Heart left ventricle (tissue), 16 donors: ENCODE measurements at regions not wholly inside any gene's neighbourhood (a gene's known extent, or its start where the extent isn't known, plus 50 kb on each side); places are given as distances from the start of the nearest gene placed in this dataset.

Experiments used
- ATAC-seq, 4 donors: fragments of 200-7000 bp; cut with Tn5 transposase; one replicate each; pipeline ENCODE4 v1.9.1; 2020 to 2022; ENCODE audit warnings: moderate library complexity in 4 of 4, mild to moderate bottlenecking in 3 of 4, moderate number of reproducible peaks in 1 of 4
- DNase-seq, 5 donors: peaks; one replicate each; pipeline ENCODE4 v3.0.0-alpha.2; 2020
- H3K27ac ChIP-seq, 12 donors: fragments of 200-600 bp; sonication (generic) in 4 of 12; one replicate each; pipeline versions ENCODE4 v1.5.0 to v1.8.0; 2016 to 2022; ENCODE audit warnings: mild to moderate bottlenecking in 2 of 12
- H3K27me3 ChIP-seq, 9 donors: fragments of 200-600 bp; sonication (generic) in 2 of 9; one replicate each; pipeline versions ENCODE4 v1.5.1 to v1.8.0; 2016 to 2022; ENCODE audit warnings: mild to moderate bottlenecking in 3 of 9
- H3K36me3 ChIP-seq, 9 donors: fragments of 200-600 bp; sonication (generic) in 2 of 9; one replicate each; pipeline versions ENCODE4 v1.5.0 to v1.8.0; 2018 to 2022; ENCODE audit warnings: mild to moderate bottlenecking in 2 of 9
- H3K4me1 ChIP-seq, 12 donors: fragments of 200-600 bp; sonication (generic) in 4 of 12; one replicate each; pipeline versions ENCODE4 v1.5.0 to v1.8.0; 2016 to 2022; ENCODE audit warnings: mild to moderate bottlenecking in 3 of 12
- H3K4me3 ChIP-seq, 12 donors: fragments of 200-600 bp; sonication (generic) in 4 of 12; one replicate each; pipeline versions ENCODE4 v1.5.0 to v1.8.0; 2017 to 2022; ENCODE audit warnings: mild to moderate bottlenecking in 9 of 12, moderate library complexity in 4 of 12
- H3K9me3 ChIP-seq, 12 donors: fragments of 200-600 bp; sonication (generic) in 4 of 12; one replicate each; pipeline versions ENCODE4 v1.5.0 to v1.8.0; 2016 to 2022; ENCODE audit warnings: mild to moderate bottlenecking in 1 of 12
- POLR2A ChIP-seq, 2 donors: fragments of 450-650 bp; IDR thresholded peaks; one replicate each; pipeline ENCODE4 v1.6.1; 2017; ENCODE audit warnings: antibody characterized with exemption in 2 of 2, mild to moderate bottlenecking in 2 of 2, moderate library complexity in 2 of 2
- WGBS, 4 donors: extraction: QIAGEN DNeasy Blood & Tissue Kit in 2 of 4; methylation state at CpG; one replicate each; pipeline versions ENCODE4 v1.1.5 to v1.1.7; 2013 to 2018; 5-methylcytosine and 5-hydroxymethylcytosine counted together
- intact Hi-C, 10 donors: fragments of 100-400 bp; cut with DNase I; formaldehyde crosslinking; loops; one replicate each; pipeline versions ENCODE4 v1.11.1 to v1.14.2; 2022
- TF ChIP-seq, protein P1 (sequence below), 12 donors: fragments of 200-600 bp; sonication (generic) in 4 of 12; IDR thresholded peaks; one replicate each; pipeline versions ENCODE4 v1.5.0 to v1.8.0; 2018 to 2022; ENCODE audit warnings: antibody characterized with exemption in 12 of 12, mild to moderate bottlenecking in 5 of 12
- donor health status: ischemic (EF 13 %, LVEDD 7.1; RV severe dilation, severe dysfunction).
- donor health status: healthy with polysubstance abuse.
- donor health status: DM: no; HTN: yes; CAD: no.
- donor health status: DM: no; HTN: no; CAD: no.
- donor health status: ischemic (EF 25% LVEDD 6.9; RV normal size, moderate dysfunction).
- donor health status: ischemic (EF 25% LVEDD 5.7; RV mildly dilated, moderate dysfunction).
- donor health status: healthy.
- donor health status: DM: yes; HTN: yes; CAD: no.
- donor health status: ischemic (EF 35%, LVEDD 5.7; RV mildly dilated, moderate dysfunction).
- donor health status: nonischemic (EF 11% LVEDD 7.7; RV severe dilation, severe dysfunction).
- donor health status: DM: yes; HTN: yes; CAD: no.
- donor health status: PGD.
- donor health status: ischemic (EF 29% LVEDD 5.4; RV normal size, mild dysfunction).
- donor health status: nonischemic (EF 23%, LVEDD 6.1; RV moderate dilation, normal function).

DNA sequence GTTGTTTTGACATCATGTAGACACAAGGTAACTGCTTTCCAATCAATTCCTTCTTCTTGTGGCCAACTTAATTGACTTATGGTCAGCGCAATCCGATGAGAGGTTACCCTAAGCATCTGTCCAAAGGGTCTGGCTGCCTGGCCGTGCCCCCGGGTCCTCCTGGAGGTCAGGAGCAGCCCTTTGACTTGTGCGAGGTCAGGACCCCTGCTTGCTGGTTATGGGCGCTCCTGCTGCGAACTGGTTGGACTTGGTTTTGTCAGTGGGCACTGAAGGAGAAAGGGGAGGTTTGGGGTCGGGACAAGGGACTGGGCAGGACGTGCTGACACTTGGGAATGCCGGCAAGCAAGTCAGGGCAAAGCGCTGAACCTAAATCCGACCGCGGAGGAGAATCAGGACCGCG, 215.6 kb downstream of the QKI start:
- intact Hi-C loops = no loop called here
- TF ChIP-seq, protein P1, sequence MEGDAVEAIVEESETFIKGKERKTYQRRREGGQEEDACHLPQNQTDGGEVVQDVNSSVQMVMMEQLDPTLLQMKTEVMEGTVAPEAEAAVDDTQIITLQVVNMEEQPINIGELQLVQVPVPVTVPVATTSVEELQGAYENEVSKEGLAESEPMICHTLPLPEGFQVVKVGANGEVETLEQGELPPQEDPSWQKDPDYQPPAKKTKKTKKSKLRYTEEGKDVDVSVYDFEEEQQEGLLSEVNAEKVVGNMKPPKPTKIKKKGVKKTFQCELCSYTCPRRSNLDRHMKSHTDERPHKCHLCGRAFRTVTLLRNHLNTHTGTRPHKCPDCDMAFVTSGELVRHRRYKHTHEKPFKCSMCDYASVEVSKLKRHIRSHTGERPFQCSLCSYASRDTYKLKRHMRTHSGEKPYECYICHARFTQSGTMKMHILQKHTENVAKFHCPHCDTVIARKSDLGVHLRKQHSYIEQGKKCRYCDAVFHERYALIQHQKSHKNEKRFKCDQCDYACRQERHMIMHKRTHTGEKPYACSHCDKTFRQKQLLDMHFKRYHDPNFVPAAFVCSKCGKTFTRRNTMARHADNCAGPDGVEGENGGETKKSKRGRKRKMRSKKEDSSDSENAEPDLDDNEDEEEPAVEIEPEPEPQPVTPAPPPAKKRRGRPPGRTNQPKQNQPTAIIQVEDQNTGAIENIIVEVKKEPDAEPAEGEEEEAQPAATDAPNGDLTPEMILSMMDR (IDR thresholded peaks at IDR 0.05) = no peak
- TF ChIP-seq POLR2A (IDR thresholded peaks at IDR 0.05) = no peak
- Histone ChIP-seq H3K36me3 (no peaks in the 10 kb centered on the region), H3K4me1 (no peaks in the 10 kb centered on the region), H3K4me3 (no peak overlapping the region), H3K27ac (no peak overlapping the region), H3K9me3 (peaks cover 0 to 15% (median 0%) of the 10 kb centered on the region in 12 donors), H3K27me3 (peaks cover 0 to 23% (median 11%) of the 10 kb centered on the region in 9 donors)
- 78 to 86% (median 80%) methylated on average over 16 of the region's 16 CpGs for WGBS, 4 donors
- no peak for DNase-seq
- no peak for ATAC-seq
